GM21717 (cell line): ENCODE measurements at regions not wholly inside any gene's neighbourhood (a gene's known extent, or its start where the extent isn't known, plus 50 kb on each side); places are given as distances from the start of the nearest gene placed in this dataset.
"Not testable (repeated sequence)": the region's sequence is repeated elsewhere in the genome, so short reads cannot be mapped to it uniquely, and the experiment has no call there.

Experiments used
- ATAC-seq: cut with Tn5 transposase; IDR thresholded peaks from one replicate; pipeline ENCODE4 v1.9.1; 2021; ENCODE audit warnings: mild to moderate bottlenecking, moderate library complexity; ENCODE audit not compliant: unreplicated experiment

DNA sequence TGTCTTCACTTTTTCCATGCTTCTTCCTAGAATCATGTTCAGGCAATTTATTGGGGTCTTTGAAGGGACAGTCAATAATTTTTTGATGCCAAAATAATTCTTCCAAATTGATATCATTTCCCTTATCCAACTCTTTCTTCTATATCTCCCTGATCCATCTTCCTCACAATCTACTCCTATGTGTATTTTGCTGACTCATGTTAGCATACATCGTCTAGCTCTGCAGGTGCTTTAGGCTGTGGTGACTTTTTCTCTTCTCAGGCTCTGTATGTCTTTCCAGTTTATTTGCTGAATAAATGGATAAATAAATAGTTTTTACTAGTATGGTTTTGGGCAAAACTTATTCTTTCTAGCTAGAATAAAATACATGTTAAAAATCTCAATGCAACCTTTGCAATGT lies 1650.9 kb upstream of the TMEFF2 start:
- no peak for ATAC-seq

DNA sequence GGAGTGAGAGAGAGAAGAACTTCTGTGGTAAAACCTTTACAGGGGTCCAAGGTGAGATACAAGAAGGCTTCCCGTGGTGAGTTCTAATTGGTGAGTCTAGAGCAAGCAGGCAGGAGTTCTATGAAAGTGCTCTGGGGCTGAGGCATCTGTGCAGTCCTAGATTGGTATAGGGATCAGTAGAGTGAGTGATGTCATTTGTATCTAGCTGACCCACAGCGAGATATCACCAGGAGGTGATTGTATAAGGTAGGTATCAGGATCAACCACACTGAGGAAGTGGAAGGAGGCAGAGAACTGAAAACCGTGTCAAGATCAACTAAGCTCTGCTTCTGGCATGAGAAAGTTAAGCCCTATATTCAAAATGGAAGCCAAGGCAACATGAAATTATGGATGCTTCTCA lies 1648.9 kb upstream of the TMEFF2 start:
- ATAC-seq, result no peak

DNA sequence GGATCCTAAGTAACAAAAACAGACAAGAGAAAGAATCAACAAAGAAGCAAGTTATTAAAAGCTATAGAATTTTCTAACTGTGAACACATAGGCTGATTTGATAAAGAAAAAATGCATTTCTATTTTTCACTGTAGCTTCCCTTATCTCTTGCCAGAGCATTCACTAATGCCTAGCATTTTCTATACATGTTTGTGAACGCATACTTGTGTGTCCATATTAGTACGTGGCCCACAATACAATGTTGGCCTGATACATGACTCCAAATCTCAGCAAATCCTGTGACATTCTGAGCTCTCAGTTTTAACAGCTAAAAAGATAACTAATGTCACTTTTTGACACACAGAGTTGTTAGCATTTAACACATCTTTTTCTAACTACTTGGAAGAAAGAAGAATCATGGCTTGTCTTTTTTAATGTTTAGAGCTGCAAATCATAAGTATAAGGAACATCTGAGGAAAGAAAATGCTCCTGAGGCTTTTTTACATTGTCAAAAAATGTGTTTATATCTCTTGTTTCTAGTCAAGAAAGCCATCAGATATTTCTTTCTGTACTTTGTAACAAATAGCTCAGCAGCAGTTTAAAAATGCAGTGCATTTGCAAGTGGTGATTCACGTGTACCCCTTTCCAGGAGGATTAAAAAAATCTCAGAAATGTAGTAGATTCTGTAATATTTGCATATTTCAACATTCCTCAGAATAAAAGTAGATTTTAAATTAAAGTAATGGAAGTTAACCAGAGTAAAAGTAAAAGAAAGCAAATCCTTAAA lies 1646.8 kb upstream of the TMEFF2 start:
- no peak for ATAC-seq

DNA sequence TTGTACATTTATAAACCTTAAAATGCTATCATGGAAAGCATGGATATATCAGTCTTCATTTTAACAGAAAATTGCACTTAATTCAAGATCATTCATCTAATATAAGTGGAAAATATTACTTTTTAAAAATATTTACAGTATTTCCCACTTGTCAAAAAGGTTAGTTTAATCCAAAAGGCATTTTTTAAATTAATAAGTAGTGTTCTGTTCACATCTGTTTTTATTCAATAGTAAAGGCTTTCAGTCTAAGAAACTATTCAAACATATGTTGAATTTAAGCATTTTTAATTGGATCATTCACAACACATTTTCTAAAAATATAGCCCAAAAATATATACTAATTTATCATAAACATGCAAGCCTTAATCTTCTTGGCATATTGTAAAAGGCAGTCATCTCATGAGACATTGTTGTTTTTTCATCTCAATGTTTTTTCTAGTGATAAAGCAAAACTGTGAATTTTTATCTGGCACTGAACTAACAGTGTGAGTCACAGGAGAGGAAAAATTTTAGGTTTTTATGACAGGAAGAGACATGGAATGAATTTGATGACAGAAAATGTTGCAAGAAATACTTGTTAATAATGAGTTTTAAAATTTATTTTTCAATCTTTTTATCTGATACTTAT lies 1642.5 kb upstream of the TMEFF2 start:
- ATAC-seq, result no peak

DNA sequence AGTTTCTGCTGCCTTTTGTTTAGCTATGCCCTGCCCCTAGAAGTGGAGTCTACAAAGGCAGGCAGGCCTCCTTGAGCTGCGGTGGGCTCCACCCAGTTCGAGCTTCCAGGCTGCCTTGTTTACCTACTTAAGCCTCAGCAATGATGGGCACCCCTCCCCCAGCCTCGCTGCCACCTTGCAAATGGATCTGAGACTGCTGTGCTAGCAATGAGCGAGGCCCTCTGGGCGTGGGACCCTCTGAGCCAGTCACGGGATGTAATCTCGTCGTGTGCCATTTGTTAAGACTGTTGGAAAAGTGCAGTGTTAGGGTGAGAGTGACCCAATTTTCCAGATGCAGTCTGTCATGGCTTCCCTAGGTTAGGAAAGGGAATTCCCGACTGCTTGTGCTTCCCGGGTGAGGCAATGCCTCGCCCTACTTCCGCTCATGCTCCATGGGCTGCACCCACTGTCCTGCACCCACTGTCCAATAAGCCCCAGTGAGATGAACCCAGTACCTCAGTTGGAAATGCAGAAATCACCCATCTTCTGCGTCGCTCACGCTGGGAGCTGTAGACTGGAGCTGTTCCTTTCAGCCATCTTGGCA lies 1641.8 kb upstream of the TMEFF2 start:
- not testable (repeated sequence) for ATAC-seq

DNA sequence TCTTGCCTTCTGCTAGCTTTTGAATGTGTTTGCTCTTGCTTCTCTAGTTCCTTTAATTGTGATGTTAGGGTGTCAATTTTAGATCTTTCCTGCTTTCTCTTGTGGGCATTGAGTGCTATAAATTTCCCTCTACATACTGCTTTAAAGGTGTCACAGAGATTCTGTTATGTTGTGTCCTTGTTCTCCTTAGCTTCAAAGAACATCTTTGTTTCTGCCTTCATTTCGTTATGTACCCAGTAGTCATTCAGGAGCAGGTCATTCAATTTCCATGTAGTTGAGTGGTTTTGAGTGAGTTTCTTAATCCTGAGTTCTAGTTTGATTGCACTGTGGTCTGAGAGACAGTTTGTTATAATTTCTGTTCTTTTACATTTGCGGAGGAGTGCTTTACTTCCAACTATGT lies 1639.2 kb upstream of the TMEFF2 start:
- not testable (repeated sequence) for ATAC-seq

DNA sequence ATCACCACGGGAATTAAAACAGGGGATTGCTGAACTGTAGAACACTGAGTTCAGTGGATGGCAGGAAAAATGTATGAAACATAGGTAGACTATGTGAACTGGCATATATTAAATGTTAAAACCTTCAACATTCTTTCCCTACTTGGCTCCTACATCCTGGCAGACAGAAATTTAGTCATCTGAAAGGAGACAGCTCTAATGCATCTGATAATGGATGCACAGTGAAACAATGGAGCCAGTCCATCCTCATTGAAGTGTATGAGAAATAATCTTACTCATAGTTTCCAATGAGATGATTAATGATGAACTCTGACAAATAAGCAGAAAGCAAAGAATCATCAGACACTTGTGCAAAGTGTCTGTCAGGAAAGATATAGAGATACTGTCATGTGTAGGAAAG lies 1629.7 kb upstream of the TMEFF2 start:
- no peak for ATAC-seq

DNA sequence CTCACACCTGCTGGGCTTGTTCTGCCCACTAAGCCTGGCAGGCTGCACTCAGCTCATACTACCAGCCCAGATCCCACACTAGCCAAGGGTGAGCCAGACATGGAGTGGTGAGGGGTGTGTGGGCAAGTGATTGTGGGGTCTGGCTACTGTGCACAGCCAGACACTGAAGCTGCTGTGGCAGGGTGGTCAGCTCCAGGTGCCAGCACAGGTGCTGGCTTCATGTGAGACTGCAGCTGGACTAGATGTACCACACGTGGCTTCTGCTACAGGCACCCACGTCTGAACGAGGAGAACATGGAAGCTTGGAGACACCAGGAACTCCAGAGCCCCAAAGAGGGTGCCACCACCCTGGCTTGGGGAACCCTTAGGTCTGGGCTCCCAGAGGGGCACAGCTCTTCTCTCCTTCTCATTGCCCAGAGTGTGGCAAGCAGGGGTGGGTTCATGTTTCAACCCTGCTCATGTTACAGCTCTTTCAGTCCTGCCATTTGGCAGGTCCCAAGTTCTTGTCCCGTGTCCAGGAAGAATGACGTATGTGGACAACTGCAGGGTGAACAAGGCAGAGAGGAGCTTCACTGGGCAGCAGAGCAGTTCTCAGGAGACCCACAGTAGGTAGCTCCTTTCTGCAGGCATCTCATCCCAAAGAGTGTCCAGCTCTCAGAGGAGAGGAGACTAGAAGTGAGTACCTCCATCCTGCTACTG lies 1624.2 kb upstream of the TMEFF2 start:
- no peak for ATAC-seq

DNA sequence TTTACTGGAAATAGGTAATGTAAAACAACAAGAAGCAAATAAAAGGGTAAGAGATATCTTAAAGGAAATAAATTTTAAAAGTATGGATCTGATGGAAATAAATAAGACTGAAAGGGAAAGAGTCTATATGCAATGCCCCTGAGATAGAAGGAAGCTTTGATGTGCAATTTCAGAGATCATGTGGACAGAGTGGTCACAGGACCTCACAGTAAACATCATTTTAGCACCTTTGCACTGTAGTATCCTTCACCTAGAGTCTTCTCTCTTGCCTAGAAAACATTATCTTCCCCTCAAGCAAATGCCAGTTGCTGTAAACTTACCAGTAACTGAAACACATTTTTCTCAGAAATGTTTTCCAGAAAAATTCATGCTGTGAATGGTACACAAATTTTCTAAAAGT lies 1621.3 kb upstream of the TMEFF2 start:
- no peak for ATAC-seq

DNA sequence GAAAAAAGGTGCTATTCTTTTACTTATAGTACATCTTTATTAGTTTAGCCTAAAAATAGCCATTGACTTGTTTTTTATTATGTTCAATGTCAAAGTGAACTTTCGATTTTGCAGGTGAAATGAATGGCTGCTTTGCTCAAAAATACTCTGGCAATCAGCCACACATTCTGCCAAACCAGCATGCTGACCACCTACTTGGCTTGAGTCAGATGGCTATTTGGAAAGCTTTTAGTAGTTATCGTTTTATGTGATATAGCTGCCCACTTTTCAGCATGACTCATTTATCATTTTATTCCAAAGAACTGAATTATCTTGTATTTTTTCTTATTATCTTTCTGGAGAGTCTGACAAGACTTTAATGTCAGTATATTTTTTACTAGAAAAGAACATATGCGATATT lies 1615.8 kb upstream of the TMEFF2 start:
- no peak for ATAC-seq

DNA sequence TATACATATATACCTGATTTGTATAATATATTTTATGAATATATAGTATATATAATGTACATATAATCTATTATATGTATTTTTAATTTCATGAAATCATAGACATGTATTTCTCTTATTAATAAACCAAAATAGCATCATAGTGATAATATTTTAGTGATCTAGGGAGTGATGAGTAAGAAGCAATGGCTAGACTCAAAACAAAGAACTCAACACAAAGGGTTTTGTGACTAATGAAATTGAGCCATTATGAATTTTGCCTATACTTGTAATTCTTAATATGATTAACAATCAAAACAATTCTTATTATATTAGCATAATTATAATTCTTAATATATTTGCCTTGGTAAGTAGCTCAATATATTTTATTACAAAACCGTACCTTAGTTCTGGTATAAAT lies 1614.1 kb upstream of the TMEFF2 start:
- no peak for ATAC-seq

DNA sequence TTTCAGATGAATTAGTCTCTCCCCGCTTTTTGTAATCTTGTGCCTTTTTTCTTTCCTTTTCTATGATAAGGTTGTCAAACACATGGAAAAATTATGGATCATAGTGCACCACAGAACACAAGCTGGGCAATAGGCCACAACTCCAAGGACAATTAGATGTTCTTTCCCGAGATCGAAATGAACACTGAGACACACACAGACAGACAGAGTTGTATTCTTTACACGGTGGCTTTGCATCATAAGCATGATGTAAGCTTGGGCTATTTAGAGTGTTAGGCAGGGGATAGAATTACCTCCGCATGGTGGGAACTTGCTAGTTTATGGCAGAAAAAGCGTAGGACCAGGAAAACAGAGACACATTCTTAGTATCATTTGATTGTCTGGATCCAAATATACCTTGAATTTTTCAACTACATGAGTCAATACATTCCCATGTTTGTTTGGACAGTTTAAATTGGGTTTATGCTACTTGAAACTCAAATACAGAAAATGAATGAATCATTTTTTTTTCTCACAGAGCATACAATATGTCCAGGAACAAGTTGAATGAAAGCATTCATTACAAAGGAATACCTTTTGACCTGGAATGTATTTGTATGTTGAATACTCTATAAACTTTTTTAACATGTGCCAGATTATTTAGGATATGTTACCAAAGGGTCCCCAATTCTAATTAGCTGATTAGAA lies 1611.5 kb upstream of the TMEFF2 start:
- no peak for ATAC-seq

DNA sequence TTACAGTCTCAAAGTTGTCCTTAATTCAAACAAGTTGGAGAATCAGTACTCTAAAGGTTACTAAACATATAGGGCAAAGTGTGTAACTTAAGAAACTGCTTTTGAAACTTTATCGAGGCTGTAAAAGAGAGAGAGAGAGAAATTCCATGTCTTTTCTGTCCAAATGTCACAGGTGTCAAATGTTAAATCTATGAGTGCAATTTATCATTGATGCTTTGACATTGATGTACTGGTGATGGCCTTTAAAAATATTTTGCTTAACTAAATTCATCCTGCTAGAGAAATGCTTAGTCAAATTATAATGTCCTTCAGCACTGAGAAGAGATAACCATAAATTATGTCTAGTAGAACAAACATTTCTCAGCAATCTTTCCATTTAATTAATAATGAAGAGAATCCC lies 1602.1 kb upstream of the TMEFF2 start:
- ATAC-seq, result no peak

DNA sequence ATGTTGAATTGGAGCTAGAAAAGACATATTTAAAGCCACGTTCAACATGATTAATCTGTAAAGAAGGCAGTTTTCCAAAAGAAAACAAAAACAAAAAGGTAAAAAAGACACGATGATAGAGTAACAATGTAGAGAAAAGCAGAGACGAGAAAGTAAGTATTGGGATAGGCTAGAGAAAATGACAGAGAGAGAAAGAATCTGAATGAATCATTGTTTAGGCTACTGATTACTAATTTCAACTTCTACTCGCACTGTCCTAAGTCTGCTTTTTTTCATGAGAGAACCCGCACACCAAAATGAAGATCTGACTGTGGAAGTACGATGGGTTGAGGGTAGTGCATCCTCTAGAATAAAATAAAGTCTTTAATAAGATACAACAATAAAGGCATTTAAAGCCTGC lies 1599.2 kb upstream of the TMEFF2 start:
- no peak for ATAC-seq

DNA sequence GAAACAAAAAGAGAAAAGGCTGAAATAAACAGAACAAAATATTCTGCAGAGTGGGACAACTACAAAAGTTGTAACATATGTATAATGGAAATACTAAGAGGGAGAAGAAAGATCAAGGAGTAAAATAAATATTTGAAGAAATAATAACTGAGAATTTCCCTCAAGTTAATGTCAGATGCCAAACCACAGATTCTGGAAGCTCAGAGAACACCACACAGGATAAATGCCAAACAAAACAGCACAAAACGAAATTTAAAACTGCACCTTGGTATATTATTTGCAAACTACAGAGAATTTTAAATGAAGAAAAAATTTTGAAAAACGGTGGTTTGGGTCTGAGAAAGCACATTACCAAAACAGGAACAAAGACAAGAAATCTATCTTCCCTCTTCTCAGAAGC lies 1588.9 kb upstream of the TMEFF2 start:
- ATAC-seq, result no peak

DNA sequence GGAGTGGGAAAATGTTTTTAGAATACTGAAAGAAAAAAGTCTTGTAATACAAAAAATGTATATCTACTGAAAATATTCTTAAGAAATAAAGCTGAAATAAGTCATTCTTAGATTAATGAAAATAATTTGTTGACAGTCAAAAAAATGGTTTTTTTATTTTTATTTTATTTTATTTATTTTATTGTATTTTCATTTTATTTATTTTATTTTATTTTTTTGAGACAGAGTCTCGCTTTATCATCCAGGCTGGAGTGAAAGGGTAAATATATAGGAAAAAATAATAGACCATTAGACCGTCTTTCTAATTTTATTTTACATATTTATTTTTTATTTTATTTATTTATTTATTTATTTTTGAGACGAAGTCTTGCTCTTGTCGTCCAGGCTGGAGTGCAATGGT lies 1583.6 kb upstream of the TMEFF2 start:
- no peak for ATAC-seq

DNA sequence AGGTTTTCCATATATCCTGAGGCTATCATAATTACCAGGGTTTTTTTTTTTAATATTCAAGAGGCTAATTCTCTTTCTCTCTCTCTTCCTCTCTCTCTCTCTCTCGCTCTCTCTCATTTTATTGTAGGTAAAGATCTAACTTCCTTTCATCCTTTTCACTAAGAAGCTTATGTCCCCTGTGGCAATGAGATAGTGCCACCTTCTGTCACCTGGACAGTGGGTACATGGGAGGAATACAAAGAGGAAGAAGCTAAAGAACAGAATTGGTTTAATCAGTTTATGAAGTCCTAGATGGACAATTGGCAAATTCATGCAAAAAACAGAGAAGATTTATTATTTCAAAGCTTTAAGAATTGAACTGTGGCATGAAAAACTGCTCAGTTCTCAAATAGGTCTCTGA lies 1582.3 kb upstream of the TMEFF2 start:
- ATAC-seq, result no peak

DNA sequence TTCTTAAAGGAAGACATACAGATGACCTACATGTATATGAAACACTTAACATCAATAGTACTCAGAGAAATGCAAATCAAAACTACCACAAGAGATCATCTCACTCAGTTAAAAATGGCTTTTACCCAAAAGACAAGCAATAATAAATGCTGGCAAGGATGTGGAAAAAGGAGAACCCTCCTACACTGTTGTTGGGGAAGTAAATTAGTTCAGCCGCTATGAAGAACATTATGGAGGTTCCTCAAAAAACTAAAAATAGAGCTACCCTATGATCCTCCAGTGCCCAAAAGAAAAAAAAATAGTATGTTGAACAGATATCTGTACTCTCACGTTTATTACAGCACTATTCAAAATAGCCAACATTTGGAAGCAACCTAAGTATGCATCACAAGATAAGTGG lies 1579.4 kb upstream of the TMEFF2 start:
- no peak for ATAC-seq

DNA sequence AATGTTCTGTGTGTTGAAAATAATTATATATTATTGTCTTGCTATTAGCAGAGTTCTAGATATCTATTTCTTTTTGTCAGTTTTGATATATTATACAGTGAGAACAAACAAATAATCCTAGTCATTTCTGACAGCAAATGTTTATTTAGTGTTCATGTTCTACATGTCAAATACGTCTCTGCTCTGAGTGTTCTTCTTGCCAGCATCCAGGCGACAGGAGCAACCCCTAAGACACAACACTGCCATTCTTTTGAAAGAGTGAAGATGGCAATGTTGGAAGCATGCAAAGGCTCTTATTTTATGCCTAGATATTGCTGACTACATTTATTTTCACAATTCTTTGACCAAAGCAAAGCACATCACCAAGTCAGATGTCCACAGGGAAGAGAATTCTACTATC lies 1556.6 kb upstream of the TMEFF2 start:
- no peak for ATAC-seq

DNA sequence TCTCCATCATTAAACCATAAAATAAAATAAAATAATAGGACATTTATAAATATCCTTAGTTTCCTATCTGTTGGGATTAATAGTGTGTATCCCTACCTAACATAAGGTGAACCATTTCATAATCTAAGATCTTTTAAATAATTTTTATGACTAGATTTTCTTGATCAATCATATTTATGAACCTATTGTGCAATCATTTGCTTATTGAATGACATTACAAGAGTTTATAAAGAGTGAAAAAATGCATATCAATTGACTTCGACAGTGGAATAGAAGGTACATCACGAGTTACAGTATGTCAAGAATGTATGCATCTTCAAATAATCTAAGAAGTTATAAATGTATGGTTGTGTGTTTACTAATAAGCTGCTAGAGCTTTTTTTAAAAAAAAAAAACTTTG lies 1554.8 kb upstream of the TMEFF2 start:
- ATAC-seq, result no peak

DNA sequence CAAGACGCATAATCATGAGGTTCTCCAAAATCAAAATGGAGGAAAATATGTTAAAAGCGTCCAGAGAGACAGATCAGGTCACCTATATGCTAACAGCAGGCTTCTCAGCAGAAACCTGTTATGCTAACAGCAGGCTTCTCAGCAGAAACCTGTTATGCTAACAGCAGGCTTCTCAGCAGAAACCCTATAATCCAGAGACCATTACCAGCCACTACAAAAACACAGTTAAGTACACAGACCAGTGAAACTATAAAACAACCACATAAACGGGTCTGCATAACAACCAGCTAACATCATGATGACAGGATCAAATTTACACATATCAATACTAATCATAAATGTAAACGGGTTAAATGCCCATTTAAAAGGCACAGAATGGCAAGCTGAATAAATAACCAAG lies 1548.4 kb upstream of the TMEFF2 start:
- ATAC-seq, result no peak
